Ishikawa (cell line): ENCODE measurements at regions not wholly inside any gene's neighbourhood (a gene's known extent, or its start where the extent isn't known, plus 50 kb on each side); places are given as distances from the start of the nearest gene placed in this dataset.

ENCODE experiments used
- CEBPB ChIP-seq: IDR thresholded peaks from 2 replicates; pipeline ENCODE4 v1.6.1; 2012
- CREB1 ChIP-seq: IDR thresholded peaks from 2 replicates; pipeline ENCODE4 v1.6.1; 2012; ENCODE audit warnings: low read depth
- EGR1 ChIP-seq: IDR thresholded peaks from 2 replicates; pipeline ENCODE4 v1.6.1; 2012
- EP300 ChIP-seq: IDR thresholded peaks from 2 replicates; pipeline ENCODE4 v1.6.1; 2012; ENCODE audit warnings: borderline replicate concordance
- FOXM1 ChIP-seq: IDR thresholded peaks from 2 replicates; pipeline ENCODE4 v1.6.1; 2012; ENCODE audit warnings: low read depth, borderline replicate concordance
- NFIC ChIP-seq: IDR thresholded peaks from 2 replicates; pipeline ENCODE4 v1.6.1; 2012
- RAD21 ChIP-seq: IDR thresholded peaks from 2 replicates; pipeline ENCODE4 v1.6.1; 2012; ENCODE audit warnings: low read depth
- TAF1 ChIP-seq: IDR thresholded peaks from 2 replicates; pipeline ENCODE4 v1.6.1; 2012; ENCODE audit warnings: low read depth, mild to moderate bottlenecking
- TCF12 ChIP-seq: IDR thresholded peaks from 2 replicates; pipeline ENCODE4 v1.6.1; 2012; ENCODE audit warnings: low read depth
- YY1 ChIP-seq: IDR thresholded peaks from 2 replicates; pipeline ENCODE4 v1.6.1; 2012; ENCODE audit warnings: low read depth
- ZBTB7A ChIP-seq: IDR thresholded peaks from 2 replicates; pipeline ENCODE4 v1.6.1; 2012; ENCODE audit warnings: low read depth
- TF ChIP-seq, protein P1 (sequence below): IDR thresholded peaks from 2 replicates; pipeline ENCODE4 v1.6.1; 2012; ENCODE audit warnings: low read depth, mild to moderate bottlenecking
- TF ChIP-seq, protein P2 (sequence below): IDR thresholded peaks from 2 replicates; pipeline ENCODE4 v1.6.1; 2012

DNA sequence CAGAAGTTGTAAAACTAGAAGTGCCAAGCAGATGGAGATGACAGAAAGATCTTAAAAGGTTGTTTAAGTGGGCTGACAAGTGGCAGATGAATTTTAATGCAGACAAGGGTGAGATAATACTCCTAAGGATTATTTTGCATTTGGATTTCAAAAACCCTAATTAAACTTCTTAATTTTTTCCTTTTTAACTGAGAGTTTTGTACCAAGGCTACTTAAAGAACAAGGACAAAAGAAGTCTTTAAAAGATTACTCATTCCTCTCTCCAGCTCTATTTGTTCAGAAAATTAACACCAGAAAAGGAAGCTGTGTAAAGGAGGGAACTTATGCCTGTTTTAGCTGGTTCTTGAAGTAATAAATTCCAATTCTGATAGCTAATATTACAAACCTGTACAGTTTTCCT lies 275.4 kb downstream of the ETNK1 start:
- TF ChIP-seq TAF1 = no peak
- TF ChIP-seq EP300 = no peak
- TF ChIP-seq EGR1 = no peak
- TF ChIP-seq TCF12 = no peak
- no peak for TF ChIP-seq ZBTB7A
- TF ChIP-seq YY1 = no peak
- TF ChIP-seq, protein P1, sequence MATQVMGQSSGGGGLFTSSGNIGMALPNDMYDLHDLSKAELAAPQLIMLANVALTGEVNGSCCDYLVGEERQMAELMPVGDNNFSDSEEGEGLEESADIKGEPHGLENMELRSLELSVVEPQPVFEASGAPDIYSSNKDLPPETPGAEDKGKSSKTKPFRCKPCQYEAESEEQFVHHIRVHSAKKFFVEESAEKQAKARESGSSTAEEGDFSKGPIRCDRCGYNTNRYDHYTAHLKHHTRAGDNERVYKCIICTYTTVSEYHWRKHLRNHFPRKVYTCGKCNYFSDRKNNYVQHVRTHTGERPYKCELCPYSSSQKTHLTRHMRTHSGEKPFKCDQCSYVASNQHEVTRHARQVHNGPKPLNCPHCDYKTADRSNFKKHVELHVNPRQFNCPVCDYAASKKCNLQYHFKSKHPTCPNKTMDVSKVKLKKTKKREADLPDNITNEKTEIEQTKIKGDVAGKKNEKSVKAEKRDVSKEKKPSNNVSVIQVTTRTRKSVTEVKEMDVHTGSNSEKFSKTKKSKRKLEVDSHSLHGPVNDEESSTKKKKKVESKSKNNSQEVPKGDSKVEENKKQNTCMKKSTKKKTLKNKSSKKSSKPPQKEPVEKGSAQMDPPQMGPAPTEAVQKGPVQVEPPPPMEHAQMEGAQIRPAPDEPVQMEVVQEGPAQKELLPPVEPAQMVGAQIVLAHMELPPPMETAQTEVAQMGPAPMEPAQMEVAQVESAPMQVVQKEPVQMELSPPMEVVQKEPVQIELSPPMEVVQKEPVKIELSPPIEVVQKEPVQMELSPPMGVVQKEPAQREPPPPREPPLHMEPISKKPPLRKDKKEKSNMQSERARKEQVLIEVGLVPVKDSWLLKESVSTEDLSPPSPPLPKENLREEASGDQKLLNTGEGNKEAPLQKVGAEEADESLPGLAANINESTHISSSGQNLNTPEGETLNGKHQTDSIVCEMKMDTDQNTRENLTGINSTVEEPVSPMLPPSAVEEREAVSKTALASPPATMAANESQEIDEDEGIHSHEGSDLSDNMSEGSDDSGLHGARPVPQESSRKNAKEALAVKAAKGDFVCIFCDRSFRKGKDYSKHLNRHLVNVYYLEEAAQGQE = no peak
- TF ChIP-seq RAD21 = no peak
- TF ChIP-seq FOXM1 = no peak
- no peak for TF ChIP-seq NFIC
- no peak for TF ChIP-seq CEBPB
- TF ChIP-seq, protein P2, sequence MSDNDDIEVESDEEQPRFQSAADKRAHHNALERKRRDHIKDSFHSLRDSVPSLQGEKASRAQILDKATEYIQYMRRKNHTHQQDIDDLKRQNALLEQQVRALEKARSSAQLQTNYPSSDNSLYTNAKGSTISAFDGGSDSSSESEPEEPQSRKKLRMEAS = no peak
- no peak for TF ChIP-seq CREB1
